ENCODE measurements at regions not wholly inside any gene's neighbourhood (a gene's known extent, or its start where the extent isn't known, plus 50 kb on each side); places are given as distances from the start of the nearest gene placed in this dataset.

- intact Hi-C loops (cut with DNase I), result no loop called here
- no peak overlapping the region for H3K4me3 ChIP-seq (ENCODE audit: low read length in 3 of 3)
- no peak overlapping the region for H3K9ac ChIP-seq (ENCODE audit: low read length in 3 of 3)
- no peaks in the 10 kb centered on the region for H3K9me3 ChIP-seq (ENCODE audit: control insufficient read depth in 2 of 3, insufficient read depth in 1 of 3, low read length in 3 of 3)
- TF ChIP-seq CTCF (IDR thresholded peaks at IDR 0.05; ENCODE audit: borderline replicate concordance, extremely low read depth, insufficient read depth), result no peak
- H3K27me3 ChIP-seq (ENCODE audit: control insufficient read depth, insufficient read depth, low read length), result no peaks in the 10 kb centered on the region
- no peaks in the 10 kb centered on the region for H3K4me1 ChIP-seq (ENCODE audit: control insufficient read depth in 2 of 3, insufficient read depth in 2 of 3, low read depth in 1 of 3, low read length in 3 of 3)
- no peaks in the 10 kb centered on the region for H3K36me3 ChIP-seq (ENCODE audit: control insufficient read depth in 2 of 3, insufficient read depth in 3 of 3, low read length in 3 of 3)
- FAIRE-seq, result no peak
- no peak for DNase-seq
- no peak overlapping the region for H3K27ac ChIP-seq (ENCODE audit: low read depth in 2 of 2, low read length in 2 of 2)
Observed at GRCh38 chr16:51713502-51713901, 562.4 kb upstream of the SALL1 start.

- DNase-seq, result no peak
- H3K27ac ChIP-seq (ENCODE audit: low read depth in 2 of 2, low read length in 2 of 2), result no peak overlapping the region
- no peak overlapping the region for H3K9ac ChIP-seq (ENCODE audit: low read length in 3 of 3)
- H3K4me1 ChIP-seq (ENCODE audit: control insufficient read depth in 2 of 3, insufficient read depth in 2 of 3, low read depth in 1 of 3, low read length in 3 of 3), result no peaks in the 10 kb centered on the region
- no peak for TF ChIP-seq CTCF (IDR thresholded peaks at IDR 0.05; ENCODE audit: borderline replicate concordance, extremely low read depth, insufficient read depth)
- FAIRE-seq, result no peak
- no peaks in the 10 kb centered on the region for H3K27me3 ChIP-seq (ENCODE audit: control insufficient read depth, insufficient read depth, low read length)
- no peaks in the 10 kb centered on the region for H3K36me3 ChIP-seq (ENCODE audit: control insufficient read depth in 2 of 3, insufficient read depth in 3 of 3, low read length in 3 of 3)
- H3K4me3 ChIP-seq (ENCODE audit: low read length in 3 of 3), result no peak overlapping the region
- intact Hi-C loops (cut with DNase I), result no loop called here
- no peaks in the 10 kb centered on the region for H3K9me3 ChIP-seq (ENCODE audit: control insufficient read depth in 2 of 3, insufficient read depth in 1 of 3, low read length in 3 of 3)
Observed at GRCh38 chr16:51710905-51711563, 560.0 kb upstream of the SALL1 start.

- Histone ChIP-seq H3K36me3 (ENCODE audit: control insufficient read depth in 2 of 3, insufficient read depth in 3 of 3, low read length in 3 of 3) (no peaks in the 10 kb centered on the region), H3K27me3 (ENCODE audit: control insufficient read depth, insufficient read depth, low read length) (no peaks in the 10 kb centered on the region), H3K4me3 (ENCODE audit: low read length in 3 of 3) (no peak overlapping the region), H3K9ac (ENCODE audit: low read length in 3 of 3) (no peak overlapping the region), H3K9me3 (ENCODE audit: control insufficient read depth in 2 of 3, insufficient read depth in 1 of 3, low read length in 3 of 3) (no peaks in the 10 kb centered on the region), H3K27ac (ENCODE audit: low read depth in 2 of 2, low read length in 2 of 2) (no peak overlapping the region), H3K4me1 (ENCODE audit: control insufficient read depth in 2 of 3, insufficient read depth in 2 of 3, low read depth in 1 of 3, low read length in 3 of 3) (no peaks in the 10 kb centered on the region)
- DNase-seq (no peak), FAIRE-seq (no peak)
- intact Hi-C loops (cut with DNase I), result no loop called here
- TF ChIP-seq CTCF (IDR thresholded peaks at IDR 0.05; ENCODE audit: borderline replicate concordance, extremely low read depth, insufficient read depth), result no peak
Observed at GRCh38 chr16:51710186-51710585, 559.1 kb upstream of the SALL1 start.

GRCh38 chr16:51708861-51709260, 557.8 kb upstream of the SALL1 start:
- FAIRE-seq, result no peak
- TF ChIP-seq CTCF (IDR thresholded peaks at IDR 0.05; ENCODE audit: borderline replicate concordance, extremely low read depth, insufficient read depth), result no peak
- H3K9me3 ChIP-seq (ENCODE audit: control insufficient read depth in 2 of 3, insufficient read depth in 1 of 3, low read length in 3 of 3), result peaks cover 0 to 5% (median 0%) of the 10 kb centered on the region in 3 donors
- H3K27me3 ChIP-seq (ENCODE audit: control insufficient read depth, insufficient read depth, low read length), result no peaks in the 10 kb centered on the region
- intact Hi-C loops (cut with DNase I), result no loop called here
- DNase-seq, result no peak
- no peak overlapping the region for H3K4me3 ChIP-seq (ENCODE audit: low read length in 3 of 3)
- no peaks in the 10 kb centered on the region for H3K36me3 ChIP-seq (ENCODE audit: control insufficient read depth in 2 of 3, insufficient read depth in 3 of 3, low read length in 3 of 3)
- no peak overlapping the region for H3K27ac ChIP-seq (ENCODE audit: low read depth in 2 of 2, low read length in 2 of 2)
- no peak overlapping the region for H3K9ac ChIP-seq (ENCODE audit: low read length in 3 of 3)
- H3K4me1 ChIP-seq (ENCODE audit: control insufficient read depth in 2 of 3, insufficient read depth in 2 of 3, low read depth in 1 of 3, low read length in 3 of 3), result no peaks in the 10 kb centered on the region
